LNCAP (cell line): ENCODE measurements at regions not wholly inside any gene's neighbourhood (a gene's known extent, or its start where the extent isn't known, plus 50 kb on each side); places are given as distances from the start of the nearest gene placed in this dataset.

Experiments
- CTCF ChIP-seq: fragments of 450-650 bp; IDR thresholded peaks from 2 replicates; pipeline ENCODE4 v1.5.1; 2017; ENCODE audit warnings: mild to moderate bottlenecking

- TF ChIP-seq CTCF = no peak
Measured at GRCh38 chr4:79687006-79687405, 279.0 kb upstream of the GK2 start.

GRCh38 chr4:79685542-79685941 lies 277.5 kb upstream of the GK2 start:
- TF ChIP-seq CTCF = no peak

- no peak for TF ChIP-seq CTCF
Measured at GRCh38 chr4:79684516-79684915, 276.5 kb upstream of the GK2 start.

GRCh38 chr4:79682801-79683530 lies 274.9 kb upstream of the GK2 start:
- TF ChIP-seq CTCF = no peak

GRCh38 chr4:79682161-79682560 lies 274.1 kb upstream of the GK2 start:
- no peak for TF ChIP-seq CTCF

GRCh38 chr4:79679859-79680258 lies 271.8 kb upstream of the GK2 start:
- TF ChIP-seq CTCF = no peak

GRCh38 chr4:79678472-79679202 lies 270.6 kb upstream of the GK2 start:
- TF ChIP-seq CTCF = no peak
